ENCODE measurements at regions not wholly inside any gene's neighbourhood (a gene's known extent, or its start where the extent isn't known, plus 50 kb on each side); places are given as distances from the start of the nearest gene placed in this dataset.

DNA sequence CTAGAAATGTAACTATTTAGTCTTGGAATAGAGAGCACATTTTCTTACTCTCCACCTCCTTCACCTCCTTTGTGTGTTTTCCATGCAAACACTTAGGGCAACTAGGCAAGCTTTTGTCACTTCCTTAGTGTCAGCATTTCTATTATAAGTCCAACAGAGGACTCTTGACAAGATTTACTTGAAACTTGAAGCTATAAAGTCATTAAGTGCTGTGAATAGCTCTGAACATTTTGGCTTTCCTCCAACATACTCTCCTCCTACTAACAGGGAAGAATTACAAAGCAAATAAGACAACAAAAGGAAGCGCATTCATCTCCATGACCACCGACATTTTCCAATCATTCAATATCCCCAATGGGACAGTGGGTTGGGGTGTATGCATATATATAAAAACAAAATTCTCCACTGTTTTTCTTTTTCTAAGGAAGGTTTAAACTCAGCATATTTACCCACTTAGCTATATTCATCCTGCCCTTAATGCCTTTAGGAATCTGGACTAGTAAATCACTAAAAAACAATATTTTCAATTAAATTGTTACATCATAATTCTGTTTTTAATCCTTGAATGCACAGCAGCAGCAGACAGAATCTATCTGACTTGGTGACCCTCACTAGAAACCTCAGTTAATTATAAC, 264.6 kb downstream of the SNCA start:
- TF ChIP-seq POLR2AphosphoS5 (IDR thresholded peaks at IDR 0.05) (no peak), POLR2A (IDR thresholded peaks at IDR 0.05) (no peak), EP300 (IDR thresholded peaks at IDR 0.05) (no peak)
- TF ChIP-seq, protein P1, sequence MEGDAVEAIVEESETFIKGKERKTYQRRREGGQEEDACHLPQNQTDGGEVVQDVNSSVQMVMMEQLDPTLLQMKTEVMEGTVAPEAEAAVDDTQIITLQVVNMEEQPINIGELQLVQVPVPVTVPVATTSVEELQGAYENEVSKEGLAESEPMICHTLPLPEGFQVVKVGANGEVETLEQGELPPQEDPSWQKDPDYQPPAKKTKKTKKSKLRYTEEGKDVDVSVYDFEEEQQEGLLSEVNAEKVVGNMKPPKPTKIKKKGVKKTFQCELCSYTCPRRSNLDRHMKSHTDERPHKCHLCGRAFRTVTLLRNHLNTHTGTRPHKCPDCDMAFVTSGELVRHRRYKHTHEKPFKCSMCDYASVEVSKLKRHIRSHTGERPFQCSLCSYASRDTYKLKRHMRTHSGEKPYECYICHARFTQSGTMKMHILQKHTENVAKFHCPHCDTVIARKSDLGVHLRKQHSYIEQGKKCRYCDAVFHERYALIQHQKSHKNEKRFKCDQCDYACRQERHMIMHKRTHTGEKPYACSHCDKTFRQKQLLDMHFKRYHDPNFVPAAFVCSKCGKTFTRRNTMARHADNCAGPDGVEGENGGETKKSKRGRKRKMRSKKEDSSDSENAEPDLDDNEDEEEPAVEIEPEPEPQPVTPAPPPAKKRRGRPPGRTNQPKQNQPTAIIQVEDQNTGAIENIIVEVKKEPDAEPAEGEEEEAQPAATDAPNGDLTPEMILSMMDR (IDR thresholded peaks at IDR 0.05): no peak
